Chondrocyte (in vitro differentiated cells): ENCODE measurements at regions not wholly inside any gene's neighbourhood (a gene's known extent, or its start where the extent isn't known, plus 50 kb on each side); places are given as distances from the start of the nearest gene placed in this dataset.

ENCODE experiments used
- DNase-seq: peaks from one replicate; pipeline ENCODE4 v3.0.0; 2021; ENCODE audit warnings: mixed read lengths, low spot score
- H3K27ac Mint-ChIP-seq: one replicate; pipeline ENCODE4 v1.8.0; 2021; ENCODE audit warnings: mild to moderate bottlenecking, moderate library complexity, mixed read lengths; ENCODE audit not compliant: unreplicated experiment
- H3K27me3 Mint-ChIP-seq: 2 replicates; pipeline ENCODE4 v1.8.0; 2021; ENCODE audit warnings: low read depth, mixed read lengths
- H3K36me3 Mint-ChIP-seq: 2 replicates; pipeline ENCODE4 v1.8.0; 2021; ENCODE audit warnings: low read depth, mixed read lengths
- H3K4me1 Mint-ChIP-seq: 2 replicates; pipeline ENCODE4 v1.8.0; 2021; ENCODE audit warnings: low read depth, mild to moderate bottlenecking, mixed read lengths
- H3K4me3 Mint-ChIP-seq: one replicate; pipeline ENCODE4 v1.8.0; 2021; ENCODE audit warnings: mild to moderate bottlenecking, moderate library complexity, mixed read lengths; ENCODE audit not compliant: unreplicated experiment
- H3K9me3 Mint-ChIP-seq: 2 replicates; pipeline ENCODE4 v1.8.0; 2021; ENCODE audit warnings: low read depth, mixed read lengths
- TF ChIP-seq, protein P1 (sequence below): fragments of 200-600 bp; sonication (generic); IDR thresholded peaks from 2 replicates; pipeline ENCODE4 v1.5.0; 2021; ENCODE audit warnings: antibody characterized with exemption, mild to moderate bottlenecking, moderate library complexity

DNA sequence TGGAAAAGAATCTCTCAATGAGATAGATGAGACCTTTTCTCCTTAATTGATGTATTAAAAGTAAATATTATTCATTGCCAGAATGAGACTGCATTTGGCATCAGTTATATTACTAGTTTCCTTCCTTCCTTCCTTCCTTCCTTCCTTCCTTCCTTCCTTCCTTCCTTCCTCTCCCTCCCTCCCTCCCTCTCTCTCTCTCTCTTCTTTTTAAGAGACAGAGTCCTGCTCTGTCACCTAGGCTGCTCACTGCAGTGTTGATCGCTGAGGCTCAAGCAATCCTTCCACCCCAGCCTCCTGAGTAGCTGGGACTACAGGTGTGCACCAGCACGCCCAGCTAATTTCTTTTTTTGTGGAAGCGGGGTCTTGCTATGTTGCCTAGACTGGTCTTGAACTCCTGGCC lies 50.4 kb upstream of the ARX start:
- TF ChIP-seq, protein P1, sequence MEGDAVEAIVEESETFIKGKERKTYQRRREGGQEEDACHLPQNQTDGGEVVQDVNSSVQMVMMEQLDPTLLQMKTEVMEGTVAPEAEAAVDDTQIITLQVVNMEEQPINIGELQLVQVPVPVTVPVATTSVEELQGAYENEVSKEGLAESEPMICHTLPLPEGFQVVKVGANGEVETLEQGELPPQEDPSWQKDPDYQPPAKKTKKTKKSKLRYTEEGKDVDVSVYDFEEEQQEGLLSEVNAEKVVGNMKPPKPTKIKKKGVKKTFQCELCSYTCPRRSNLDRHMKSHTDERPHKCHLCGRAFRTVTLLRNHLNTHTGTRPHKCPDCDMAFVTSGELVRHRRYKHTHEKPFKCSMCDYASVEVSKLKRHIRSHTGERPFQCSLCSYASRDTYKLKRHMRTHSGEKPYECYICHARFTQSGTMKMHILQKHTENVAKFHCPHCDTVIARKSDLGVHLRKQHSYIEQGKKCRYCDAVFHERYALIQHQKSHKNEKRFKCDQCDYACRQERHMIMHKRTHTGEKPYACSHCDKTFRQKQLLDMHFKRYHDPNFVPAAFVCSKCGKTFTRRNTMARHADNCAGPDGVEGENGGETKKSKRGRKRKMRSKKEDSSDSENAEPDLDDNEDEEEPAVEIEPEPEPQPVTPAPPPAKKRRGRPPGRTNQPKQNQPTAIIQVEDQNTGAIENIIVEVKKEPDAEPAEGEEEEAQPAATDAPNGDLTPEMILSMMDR = no peak
- Mint-ChIP-seq H3K9me3 (peaks cover 9% of the 10 kb centered on the region), H3K36me3 (peaks cover 3% of the 10 kb centered on the region), H3K27ac (no peak overlapping the region), H3K27me3 (peaks cover 34% of the 10 kb centered on the region), H3K4me3 (no peak overlapping the region), H3K4me1 (no peaks in the 10 kb centered on the region)
- DNase-seq = no peak
